Keratinocyte (primary cell): ENCODE measurements at regions not wholly inside any gene's neighbourhood (a gene's known extent, or its start where the extent isn't known, plus 50 kb on each side); places are given as distances from the start of the nearest gene placed in this dataset.

Experiments
- DNase-seq: peaks from one replicate; pipeline ENCODE4 v3.0.0-alpha.2; 2011; ENCODE audit warnings: low read depth, missing footprints, low spot score
- FAIRE-seq: peaks from 2 replicates; lab custom pipeline; 2011; peaks lifted over from hg19 to GRCh38; lab: Jason Lieb, UNC
- H2AFZ ChIP-seq: 2 replicates; pipeline ENCODE4 v1.6.0; 2012; ENCODE audit warnings: low read length, control low read depth, inconsistent platforms; ENCODE audit not compliant: control insufficient read depth
- H3K27ac ChIP-seq: 2 replicates; pipeline ENCODE4 v1.5.1; 2011; ENCODE audit warnings: low read length; ENCODE audit not compliant: control insufficient read depth, insufficient read depth
- H3K27me3 ChIP-seq: 3 replicates; pipeline ENCODE4 v1.6.0; 2011; ENCODE audit warnings: low read length; ENCODE audit not compliant: control insufficient read depth, insufficient read depth; ENCODE audit errors: extremely low read depth
- H3K36me3 ChIP-seq, 2 experiments: 2 replicates in 1 of 2; 3 replicates in 1 of 2; pipeline ENCODE4 v1.5.1; 2011; ENCODE audit warnings: low read length in 2 of 2, mild to moderate bottlenecking in 1 of 2; ENCODE audit not compliant: control insufficient read depth in 2 of 2, insufficient read depth in 2 of 2; ENCODE audit errors: extremely low read depth in 1 of 2
- H3K4me1 ChIP-seq: 3 replicates; pipeline ENCODE4 v1.5.1; 2011; ENCODE audit warnings: low read length; ENCODE audit not compliant: control insufficient read depth, insufficient read depth; ENCODE audit errors: extremely low read depth
- H3K4me2 ChIP-seq: 3 replicates; pipeline ENCODE4 v1.6.0; 2011; ENCODE audit warnings: low read depth, low read length; ENCODE audit not compliant: control insufficient read depth, insufficient read depth; ENCODE audit errors: extremely low read depth
- H3K4me3 ChIP-seq, 3 experiments: fragments of 200-600 bp in 1 of 3; sonication (generic) in 1 of 3; 2 replicates in 2 of 3; 3 replicates in 1 of 3; pipeline ENCODE4 v1.5.1; 2011 to 2016; ENCODE audit warnings: low read length in 3 of 3, mild to moderate bottlenecking in 3 of 3, control low read depth in 2 of 3, inconsistent platforms in 1 of 3, low read depth in 1 of 3, mixed read lengths in 1 of 3, mixed run types in 1 of 3, moderate library complexity in 1 of 3; ENCODE audit not compliant: control insufficient read depth in 2 of 3, insufficient read depth in 2 of 3; ENCODE audit errors: extremely low read depth in 1 of 3
- H3K79me2 ChIP-seq: 2 replicates; pipeline ENCODE4 v1.6.0; 2012; ENCODE audit warnings: low read length; ENCODE audit not compliant: control insufficient read depth, insufficient read depth
- H3K9ac ChIP-seq: 3 replicates; pipeline ENCODE4 v1.6.0; 2011; ENCODE audit warnings: low read length; ENCODE audit not compliant: control insufficient read depth, insufficient read depth; ENCODE audit errors: extremely low read depth
- H3K9me1 ChIP-seq: 3 replicates; pipeline ENCODE4 v1.6.0; 2011; ENCODE audit warnings: low read length; ENCODE audit not compliant: control insufficient read depth, insufficient read depth; ENCODE audit errors: extremely low read depth
- H3K9me3 ChIP-seq: 2 replicates; pipeline ENCODE4 v1.5.1; 2012; ENCODE audit warnings: low read depth, low read length; ENCODE audit not compliant: control insufficient read depth
- H4K20me1 ChIP-seq: 3 replicates; pipeline ENCODE4 v1.6.0; 2011; ENCODE audit warnings: low read length; ENCODE audit not compliant: control insufficient read depth, insufficient read depth; ENCODE audit errors: extremely low read depth
- CTCF ChIP-seq, 3 experiments: IDR thresholded peaks in 1 of 3; conservative IDR thresholded peaks in 1 of 3; optimal IDR thresholded peaks in 1 of 3; 2 replicates in 2 of 3; 3 replicates in 1 of 3; pipeline versions ENCODE3 to v1.5.1; 2011; ENCODE audit warnings: low read length in 3 of 3, mild to moderate bottlenecking in 3 of 3, moderate library complexity in 2 of 3, control low read depth in 1 of 3, inconsistent platforms in 1 of 3; ENCODE audit not compliant: insufficient read depth in 2 of 3; ENCODE audit errors: extremely low read depth in 1 of 3
- EZH2 ChIP-seq: IDR thresholded peaks from one replicate; pipeline ENCODE4 v1.6.1; 2012; ENCODE audit warnings: inconsistent platforms, mild to moderate bottlenecking, low read length, moderate library complexity
- dilution Hi-C: fragments of 300-500 bp; cut with MboI; formaldehyde crosslinking; loops from one replicate; pipeline ENCODE4 v1.7.0; 2020; ENCODE audit warnings: low sequenced_read_pairs; ENCODE audit not compliant: extremely low pct_ligation_motif_present

GRCh38 chr12:128091101-128091720 lies 175.8 kb upstream of the TMEM132C start:
- TF ChIP-seq CTCF (optimal IDR thresholded peaks at IDR 0.05 in 1 of 3, IDR thresholded peaks at IDR 0.05 in 1 of 3, conservative IDR thresholded peaks at IDR 0.05 in 1 of 3; ENCODE audit: extremely low read depth in 1 of 3, insufficient read depth in 2 of 3, low read length in 3 of 3) (no peak), EZH2 (no peak)
- no peak overlapping the region for H2AFZ ChIP-seq
- dilution Hi-C loops, result no loop called here
- H3K4me1 ChIP-seq, result no peaks in the 10 kb centered on the region
- H3K36me3 ChIP-seq, result no peaks in the 10 kb centered on the region
- no peaks in the 10 kb centered on the region for H3K9me1 ChIP-seq
- H3K4me2 ChIP-seq, result no peak overlapping the region
- no peak overlapping the region for H3K9ac ChIP-seq
- no peaks in the 10 kb centered on the region for H3K27me3 ChIP-seq
- FAIRE-seq, result no peak
- H3K9me3 ChIP-seq, result no peaks in the 10 kb centered on the region
- no peak overlapping the region for H3K27ac ChIP-seq
- no peak for DNase-seq
- H3K79me2 ChIP-seq, result no peaks in the 10 kb centered on the region
- H3K4me3 ChIP-seq, result no peak overlapping the region
- no peaks in the 10 kb centered on the region for H4K20me1 ChIP-seq

- TF ChIP-seq EZH2, result no peak
- TF ChIP-seq CTCF (optimal IDR thresholded peaks at IDR 0.05 in 1 of 3, IDR thresholded peaks at IDR 0.05 in 1 of 3, conservative IDR thresholded peaks at IDR 0.05 in 1 of 3; ENCODE audit: extremely low read depth in 1 of 3, insufficient read depth in 2 of 3, low read length in 3 of 3), result no peak
- DNase-seq (no peak), FAIRE-seq (no peak)
- H3K4me1 ChIP-seq, result no peaks in the 10 kb centered on the region
- dilution Hi-C loops, result no loop called here
- no peaks in the 10 kb centered on the region for H3K36me3 ChIP-seq
- H3K27me3 ChIP-seq, result no peaks in the 10 kb centered on the region
- no peaks in the 10 kb centered on the region for H3K79me2 ChIP-seq
- no peak overlapping the region for H3K4me3 ChIP-seq
- no peak overlapping the region for H3K27ac ChIP-seq
- H3K9ac ChIP-seq, result no peak overlapping the region
- peaks cover 2% of the 10 kb centered on the region for H3K9me3 ChIP-seq
- H4K20me1 ChIP-seq, result no peaks in the 10 kb centered on the region
- H3K9me1 ChIP-seq, result no peaks in the 10 kb centered on the region
- H3K4me2 ChIP-seq, result no peak overlapping the region
- no peak overlapping the region for H2AFZ ChIP-seq
Measured at GRCh38 chr12:128091951-128092382, 175.0 kb upstream of the TMEM132C start.
